HepG2 (cell line): ENCODE measurements at regions not wholly inside any gene's neighbourhood (a gene's known extent, or its start where the extent isn't known, plus 50 kb on each side); places are given as distances from the start of the nearest gene placed in this dataset.

Experiments
- ARID3A ChIP-seq: IDR thresholded peaks from 2 replicates; pipeline ENCODE4 v1.6.1; 2012; ENCODE audit warnings: low read depth, low read length, improper control_type of control experiment
- ATF1 ChIP-seq: IDR thresholded peaks from 2 replicates; pipeline ENCODE4 v1.6.1; 2016; ENCODE audit warnings: mild to moderate bottlenecking, control low read depth
- CEBPG ChIP-seq: IDR thresholded peaks from 2 replicates; pipeline ENCODE4 v1.6.1; 2016
- CREBL2 ChIP-seq: sonication (generic); formaldehyde crosslinking; IDR thresholded peaks from 2 replicates; pipeline ENCODE4 v1.8.1; 2023; ENCODE audit warnings: missing genetic modification reagents, mild to moderate bottlenecking, borderline replicate concordance
- DDIT3 ChIP-seq: sonication (generic); formaldehyde crosslinking; IDR thresholded peaks from 2 replicates; pipeline ENCODE4 v1.4.0; 2020; ENCODE audit warnings: mild to moderate bottlenecking, missing genetic modification reagents
- DMTF1 ChIP-seq: sonication (generic); formaldehyde crosslinking; IDR thresholded peaks from 2 replicates; pipeline ENCODE4 v1.4.0; 2020; ENCODE audit warnings: mild to moderate bottlenecking, missing genetic modification reagents
- FOXK1 ChIP-seq: sonication (generic); formaldehyde crosslinking; IDR thresholded peaks from 2 replicates; pipeline ENCODE4 v1.4.0; 2020; ENCODE audit warnings: low read depth, missing genetic modification reagents, borderline replicate concordance
- HOMEZ ChIP-seq: IDR thresholded peaks from 2 replicates; pipeline ENCODE4 v1.6.1; 2016; ENCODE audit warnings: low read depth
- IKZF5 ChIP-seq: IDR thresholded peaks from 2 replicates; pipeline ENCODE4 v1.6.1; 2018; ENCODE audit warnings: missing genetic modification reagents, mild to moderate bottlenecking, missing compliant biosample characterization
- RERE ChIP-seq: IDR thresholded peaks from 2 replicates; pipeline ENCODE4 v1.6.1; 2016; ENCODE audit warnings: low read depth, missing genetic modification reagents, missing compliant biosample characterization
- TEAD2 ChIP-seq: sonication (generic); formaldehyde crosslinking; IDR thresholded peaks from 2 replicates; pipeline ENCODE4 v1.9.0; 2021; ENCODE audit warnings: missing genetic modification reagents
- ZBTB26 ChIP-seq: IDR thresholded peaks from 2 replicates; pipeline ENCODE4 v1.6.1; 2016; ENCODE audit warnings: missing compliant biosample characterization, missing genetic modification reagents, borderline replicate concordance
- ZNF446 ChIP-seq: sonication (generic); formaldehyde crosslinking; IDR thresholded peaks from 2 replicates; pipeline ENCODE4 v1.5.0; 2020; ENCODE audit warnings: mild to moderate bottlenecking, missing genetic modification reagents
- ZNF576 ChIP-seq: sonication (generic); formaldehyde crosslinking; IDR thresholded peaks from 2 replicates; pipeline ENCODE4 v1.4.0; 2020; ENCODE audit warnings: mild to moderate bottlenecking, missing genetic modification reagents
- ZNF768 ChIP-seq: sonication (generic); formaldehyde crosslinking; IDR thresholded peaks from 2 replicates; pipeline ENCODE4 v1.4.0; 2020; ENCODE audit warnings: missing genetic modification reagents

- TF ChIP-seq ARID3A: peak; percentile 72; the same call in 1 of the 2 replicates
- TF ChIP-seq DMTF1 (CRISPR knock-in tag): no peak
- TF ChIP-seq CREBL2: no peak
- no peak for TF ChIP-seq ZNF446 (CRISPR knock-in tag)
- TF ChIP-seq ZBTB26 (CRISPR knock-in tag): no peak
- TF ChIP-seq CEBPG (CRISPR knock-in tag): no peak
- no peak for TF ChIP-seq ZNF576 (CRISPR knock-in tag)
- TF ChIP-seq DDIT3 (CRISPR knock-in tag): no peak
- TF ChIP-seq TEAD2 (CRISPR knock-in tag): no peak
- TF ChIP-seq ZNF768 (CRISPR knock-in tag): no peak
- TF ChIP-seq RERE (CRISPR knock-in tag): no peak
- TF ChIP-seq IKZF5 (CRISPR knock-in tag): 0 out of 2 replicates have a peak, but pooled peaks have one; percentile 11
- no peak for TF ChIP-seq ATF1 (CRISPR knock-in tag)
- no peak for TF ChIP-seq HOMEZ (CRISPR knock-in tag)
- TF ChIP-seq FOXK1 (CRISPR knock-in tag): no peak
Observed at GRCh38 chr14:89041257-89041582, 216.8 kb downstream of the TTC8 start (continued).
